ENCODE measurements at regions not wholly inside any gene's neighbourhood (a gene's known extent, or its start where the extent isn't known, plus 50 kb on each side); places are given as distances from the start of the nearest gene placed in this dataset.

GRCh38 chr9:95815961-95816360 lies 59.5 kb upstream of the ERCC6L2 start:
- peak overlapping the region; percentile 90 for H2AFZ ChIP-seq
- peaks cover 20% of the 10 kb centered on the region for H3K4me1 ChIP-seq (ENCODE audit: insufficient read depth)
- TF ChIP-seq EZH2phosphoT487 (IDR thresholded peaks at IDR 0.05; ENCODE audit: unreplicated experiment) (no peak), ZNF462 (CRISPR knock-in tag; IDR thresholded peaks at IDR 0.05) (no peak), POLR2AphosphoS5 (IDR thresholded peaks at IDR 0.05; ENCODE audit: low read depth) (no peak), ZNF331 (CRISPR knock-in tag; IDR thresholded peaks at IDR 0.05; ENCODE audit: low read depth) (no peak), EZH2 (IDR thresholded peaks at IDR 0.05; ENCODE audit: low read depth, unreplicated experiment) (no peak)
- H3K27ac ChIP-seq (ENCODE audit: low read depth): no peak overlapping the region
- H3K9me2 ChIP-seq (ENCODE audit: insufficient read depth): no peaks in the 10 kb centered on the region
- DNase-seq (ENCODE audit: low spot score) (peak; percentile 36), ATAC-seq (peak; percentile 76)
- H3K27me3 ChIP-seq (ENCODE audit: insufficient read depth): no peaks in the 10 kb centered on the region
- Mint-ChIP-seq H3K27ac (no peak overlapping the region), H3K9me3 (no peaks in the 10 kb centered on the region), H3K4me1 (peaks cover 30% of the 10 kb centered on the region), H3K4me3 (no peak overlapping the region), H3K36me3 (ENCODE audit: low read depth) (no peaks in the 10 kb centered on the region), H3K27me3 (ENCODE audit: insufficient read depth, low read depth, poor library complexity) (peaks cover 4% of the 10 kb centered on the region)
- H3K36me3 ChIP-seq (ENCODE audit: insufficient read depth): no peaks in the 10 kb centered on the region
- no peaks in the 10 kb centered on the region for H3K79me2 ChIP-seq (replicated peaks; ENCODE audit: insufficient read depth)
- H4K20me1 ChIP-seq (replicated peaks; ENCODE audit: insufficient read depth): no peaks in the 10 kb centered on the region
- no peaks in the 10 kb centered on the region for H3F3A ChIP-seq (replicated peaks; ENCODE audit: low read depth)
- H3K4me3 ChIP-seq: no peak overlapping the region
- peak overlapping the region; percentile 48; the same call in 1 of the 2 replicates for H3K4me2 ChIP-seq

GRCh38 chr9:95815133-95815532 lies 60.4 kb upstream of the ERCC6L2 start:
- no peak overlapping the region for H3K27ac ChIP-seq (ENCODE audit: low read depth)
- no peak for ATAC-seq
- no peak for TF ChIP-seq EZH2 (IDR thresholded peaks at IDR 0.05; ENCODE audit: low read depth, unreplicated experiment)
- Mint-ChIP-seq H3K36me3 (ENCODE audit: low read depth) (no peaks in the 10 kb centered on the region), H3K9me3 (no peaks in the 10 kb centered on the region), H3K4me3 (no peak overlapping the region), H3K27me3 (ENCODE audit: insufficient read depth, low read depth, poor library complexity) (peaks cover 4% of the 10 kb centered on the region), H3K4me1 (peaks cover 30% of the 10 kb centered on the region), H3K27ac (no peak overlapping the region)
- H3K27me3 ChIP-seq (ENCODE audit: insufficient read depth): no peaks in the 10 kb centered on the region
- no peaks in the 10 kb centered on the region for H3K79me2 ChIP-seq (replicated peaks; ENCODE audit: insufficient read depth)
- peaks cover 20% of the 10 kb centered on the region for H3K4me1 ChIP-seq (ENCODE audit: insufficient read depth)
- H3K4me3 ChIP-seq: no peak overlapping the region
- H3K4me2 ChIP-seq: no peak overlapping the region
- H4K20me1 ChIP-seq (replicated peaks; ENCODE audit: insufficient read depth): no peaks in the 10 kb centered on the region
- H3K9me2 ChIP-seq (ENCODE audit: insufficient read depth): no peaks in the 10 kb centered on the region
- peak overlapping the region; percentile 90 for H2AFZ ChIP-seq
- no peaks in the 10 kb centered on the region for H3F3A ChIP-seq (replicated peaks; ENCODE audit: low read depth)
- no peak for DNase-seq (ENCODE audit: low spot score)
- no peaks in the 10 kb centered on the region for H3K36me3 ChIP-seq (ENCODE audit: insufficient read depth)

Data from GM23338 (cell line).